GM23338 (cell line): ENCODE measurements at regions not wholly inside any gene's neighbourhood (a gene's known extent, or its start where the extent isn't known, plus 50 kb on each side); places are given as distances from the start of the nearest gene placed in this dataset.

Experiments
- CTCF ChIP-seq, 2 experiments: fragments of 200-600 bp in 1 of 2; sonication (generic) in 1 of 2; conservative IDR thresholded peaks; 2 replicates each; pipeline versions ENCODE4 v1.5.1 to v1.6.1; 2016 to 2017; ENCODE audit warnings: antibody characterized with exemption in 2 of 2, low read depth in 2 of 2, mild to moderate bottlenecking in 2 of 2, moderate library complexity in 1 of 2
- EZH2 ChIP-seq: fragments of 200-600 bp; sonication (generic); IDR thresholded peaks from one replicate; pipeline ENCODE4 v1.8.0; 2017; ENCODE audit warnings: antibody characterized with exemption, mild to moderate bottlenecking, low read depth; ENCODE audit not compliant: unreplicated experiment
- EZH2phosphoT487 ChIP-seq: fragments of 200-600 bp; sonication (generic); IDR thresholded peaks from one replicate; pipeline ENCODE4 v1.8.1; 2018; ENCODE audit warnings: antibody characterized with exemption; ENCODE audit not compliant: unreplicated experiment
- NANOG ChIP-seq: IDR thresholded peaks from 2 replicates; pipeline ENCODE4 v1.6.1; 2016; ENCODE audit warnings: antibody characterized with exemption, borderline replicate concordance
- POLR2AphosphoS5 ChIP-seq: IDR thresholded peaks from 2 replicates; pipeline ENCODE4 v1.6.1; 2016; ENCODE audit warnings: antibody characterized with exemption, low read depth
- REST ChIP-seq: IDR thresholded peaks from one replicate; pipeline ENCODE4 v1.6.1; 2018; ENCODE audit warnings: antibody characterized with exemption; ENCODE audit not compliant: unreplicated experiment
- STAT1 ChIP-seq: IDR thresholded peaks from one replicate; pipeline ENCODE4 v1.6.1; 2016; ENCODE audit warnings: antibody characterized with exemption; ENCODE audit not compliant: unreplicated experiment

GRCh38 chr3:103787164-103787871, 1352.5 kb downstream of the ZPLD1 start:
- TF ChIP-seq CTCF (conservative IDR thresholded peaks at IDR 0.05; ENCODE audit: low read depth in 2 of 2) (no peak), REST (no peak), POLR2AphosphoS5 (no peak), EZH2 (no peak), NANOG (no peak), EZH2phosphoT487 (no peak), STAT1 (no peak)
